NB4 (cell line): ENCODE measurements at regions not wholly inside any gene's neighbourhood (a gene's known extent, or its start where the extent isn't known, plus 50 kb on each side); places are given as distances from the start of the nearest gene placed in this dataset.

Source experiments
- DNase-seq: peaks from one replicate; pipeline ENCODE4 v3.0.0; 2010; ENCODE audit warnings: low read depth
- H3K4me3 ChIP-seq: one replicate; pipeline ENCODE4 v1.5.1; 2011; ENCODE audit warnings: mild to moderate bottlenecking, low read depth, low read length, moderate library complexity
- CTCF ChIP-seq: IDR thresholded peaks from one replicate; pipeline ENCODE4 v1.5.1; 2012; ENCODE audit warnings: low read depth, low read length
- MAX ChIP-seq: IDR thresholded peaks from 2 replicates; pipeline ENCODE4 v1.6.1; 2011; ENCODE audit warnings: low read depth, low read length
- MYC ChIP-seq: IDR thresholded peaks from 2 replicates; pipeline ENCODE4 v1.6.1; 2011; ENCODE audit warnings: low read depth, low read length
- POLR2A ChIP-seq: IDR thresholded peaks from 2 replicates; pipeline ENCODE4 v1.6.1; 2011; ENCODE audit warnings: mild to moderate bottlenecking; ENCODE audit not compliant: insufficient read length; ENCODE audit errors: extremely low read depth

GRCh38 chr11:91164452-91164822 lies 941.6 kb upstream of the CHORDC1 start:
- no peak overlapping the region for H3K4me3 ChIP-seq
- no peak for DNase-seq
- TF ChIP-seq POLR2A: no peak
- TF ChIP-seq CTCF: no peak
- no peak for TF ChIP-seq MAX
- no peak for TF ChIP-seq MYC

GRCh38 chr11:91163619-91164451 lies 941.0 kb upstream of the CHORDC1 start:
- no peak for DNase-seq
- H3K4me3 ChIP-seq: no peak overlapping the region
- TF ChIP-seq CTCF (no peak), MAX (no peak)

- TF ChIP-seq CTCF (no peak), MAX (no peak)
- no peak overlapping the region for H3K4me3 ChIP-seq
- no peak for DNase-seq
Observed at GRCh38 chr11:91160661-91161060, 937.8 kb upstream of the CHORDC1 start.

- TF ChIP-seq MYC: no peak
- no peak for TF ChIP-seq MAX
- no peak for TF ChIP-seq POLR2A
- TF ChIP-seq CTCF: no peak
- no peak for DNase-seq
- H3K4me3 ChIP-seq: no peak overlapping the region
Observed at GRCh38 chr11:91158891-91159537, 936.2 kb upstream of the CHORDC1 start.

- no peak overlapping the region for H3K4me3 ChIP-seq
- TF ChIP-seq POLR2A (no peak), CTCF (no peak), MAX (no peak), MYC (no peak)
Observed at GRCh38 chr11:91158297-91158696, 935.4 kb upstream of the CHORDC1 start.

More at GRCh38 chr11:91158297-91158696, 935.4 kb upstream of the CHORDC1 start:
- no peak for DNase-seq
